ELF-1 (cell line): ENCODE measurements at regions not wholly inside any gene's neighbourhood (a gene's known extent, or its start where the extent isn't known, plus 50 kb on each side); places are given as distances from the start of the nearest gene placed in this dataset.
A peak's percentile ranks its signal among the peaks of the same experiment; 100 is the strongest.
"Not testable (repeated sequence)": the region's sequence is repeated elsewhere in the genome, so short reads cannot be mapped to it uniquely, and the experiment has no call there.

Experiments
- DNase-seq: peaks from one replicate; pipeline ENCODE4 v3.0.0-alpha.2; 2016; ENCODE audit warnings: low read depth, low spot score

DNA sequence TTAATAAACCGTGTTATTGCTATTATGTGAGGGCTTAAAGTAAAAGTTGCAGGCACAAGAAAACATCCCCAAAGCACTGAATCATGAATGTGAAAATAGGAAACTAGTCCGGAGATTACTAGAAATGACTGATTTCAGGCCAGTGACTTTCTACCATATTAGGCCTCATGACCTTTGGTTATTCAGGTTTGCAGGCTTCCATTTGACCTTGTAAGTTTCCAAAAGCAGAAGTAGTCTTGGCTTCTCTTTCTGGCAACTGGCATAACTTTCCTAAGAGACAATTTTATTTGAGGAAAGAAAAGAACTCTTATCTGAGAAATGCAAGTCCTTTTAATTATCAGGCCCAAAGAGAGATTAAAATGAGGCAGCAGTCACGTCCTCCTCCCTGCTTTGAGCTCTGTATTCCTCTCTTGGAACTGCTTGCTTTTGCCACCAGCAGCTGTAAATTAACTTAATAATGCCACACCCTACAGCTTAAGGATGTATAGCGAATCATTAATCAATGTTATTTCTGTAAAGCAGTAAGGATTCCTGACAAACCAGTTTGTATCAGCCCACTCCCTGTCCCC lies 225.0 kb upstream of the FAM240B start:
- not testable (repeated sequence) for DNase-seq

DNA sequence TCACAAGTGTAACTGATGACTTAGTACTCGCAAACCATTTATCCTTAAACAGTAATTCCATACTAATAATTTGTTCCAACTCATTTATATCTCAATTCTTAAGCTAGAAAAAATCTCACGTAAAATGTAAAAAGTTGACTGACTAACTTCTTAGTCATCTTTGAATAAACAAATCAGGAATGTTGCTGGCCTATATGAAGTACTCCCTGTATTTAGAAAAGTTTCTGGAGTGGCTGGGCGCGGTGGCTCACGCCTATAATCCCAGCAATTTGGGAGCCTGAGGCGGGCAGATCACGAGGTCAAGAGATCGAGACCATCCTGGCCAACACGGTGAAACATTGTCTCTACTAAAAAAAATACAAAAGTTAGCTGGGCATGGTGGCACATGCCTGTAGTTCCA lies 220.6 kb upstream of the FAM240B start:
- not testable (repeated sequence) for DNase-seq

DNA sequence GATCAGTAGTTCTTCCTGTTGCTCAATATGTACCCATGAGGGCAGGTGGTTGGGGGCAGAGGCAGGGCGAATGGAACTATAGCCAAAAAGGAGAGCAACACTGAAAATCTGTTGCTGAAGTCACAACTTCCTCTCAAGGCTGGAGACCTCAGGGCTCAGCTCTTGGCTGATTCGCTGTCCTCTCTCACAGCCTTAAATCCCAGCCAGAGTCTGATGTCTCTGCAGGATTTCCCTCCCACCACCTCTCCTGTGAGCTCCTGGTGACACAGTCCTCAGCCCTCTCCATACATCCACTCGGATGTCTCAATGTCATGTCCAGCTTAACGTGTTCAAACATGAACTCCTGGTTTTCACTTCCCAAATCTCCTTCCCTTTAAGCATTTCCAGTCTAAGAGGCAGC lies 218.7 kb upstream of the FAM240B start:
- not testable (repeated sequence) for DNase-seq

GRCh38 chr9:38927970-38928369 lies 208.0 kb upstream of the FAM240B start:
- not testable (repeated sequence) for DNase-seq

GRCh38 chr9:38926565-38926964 lies 206.6 kb upstream of the FAM240B start:
- not testable (repeated sequence) for DNase-seq

- DNase-seq: not testable (repeated sequence)
Measured at GRCh38 chr9:38921253-38921652, 201.3 kb upstream of the FAM240B start.

DNA sequence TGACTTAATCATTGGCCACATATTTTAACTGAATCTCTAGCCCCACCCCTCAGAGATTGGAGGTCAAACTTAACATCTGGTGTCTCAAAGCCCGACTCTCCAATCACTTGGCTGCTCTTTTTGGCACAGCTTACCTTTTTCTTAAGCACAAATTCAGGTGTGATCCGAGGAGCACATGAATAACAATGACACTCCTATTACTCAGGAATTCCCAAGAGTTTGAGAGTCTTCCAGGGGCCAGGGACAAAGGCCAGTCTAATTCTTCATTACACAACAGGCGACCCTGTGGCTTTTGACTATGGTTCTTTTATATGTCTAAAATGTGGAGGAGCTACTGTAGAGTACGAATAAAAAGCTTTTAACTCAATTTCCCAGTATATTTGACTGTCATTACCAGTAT lies 190.7 kb upstream of the FAM240B start:
- DNase-seq: peak; percentile 1

DNA sequence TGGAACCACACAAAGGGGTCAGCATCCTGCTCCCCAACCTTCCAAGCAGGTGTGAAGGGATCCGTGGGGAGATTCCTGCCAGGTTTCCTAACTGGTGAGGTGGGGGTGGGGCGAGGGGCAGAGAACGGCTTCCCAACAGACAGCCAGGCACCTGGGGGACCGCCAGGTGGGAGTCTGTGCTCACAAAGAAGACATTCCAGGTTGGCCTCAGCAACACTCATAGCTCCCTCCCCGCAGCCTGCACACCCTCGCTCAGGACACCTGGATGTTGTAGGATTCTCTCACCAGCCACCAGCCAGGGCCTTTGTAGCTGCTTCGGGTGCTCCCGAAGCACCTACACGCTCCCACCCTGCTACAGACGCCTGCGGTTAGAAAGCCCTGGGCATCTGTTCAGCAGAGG lies 184.8 kb upstream of the FAM240B start:
- not testable (repeated sequence) for DNase-seq

DNA sequence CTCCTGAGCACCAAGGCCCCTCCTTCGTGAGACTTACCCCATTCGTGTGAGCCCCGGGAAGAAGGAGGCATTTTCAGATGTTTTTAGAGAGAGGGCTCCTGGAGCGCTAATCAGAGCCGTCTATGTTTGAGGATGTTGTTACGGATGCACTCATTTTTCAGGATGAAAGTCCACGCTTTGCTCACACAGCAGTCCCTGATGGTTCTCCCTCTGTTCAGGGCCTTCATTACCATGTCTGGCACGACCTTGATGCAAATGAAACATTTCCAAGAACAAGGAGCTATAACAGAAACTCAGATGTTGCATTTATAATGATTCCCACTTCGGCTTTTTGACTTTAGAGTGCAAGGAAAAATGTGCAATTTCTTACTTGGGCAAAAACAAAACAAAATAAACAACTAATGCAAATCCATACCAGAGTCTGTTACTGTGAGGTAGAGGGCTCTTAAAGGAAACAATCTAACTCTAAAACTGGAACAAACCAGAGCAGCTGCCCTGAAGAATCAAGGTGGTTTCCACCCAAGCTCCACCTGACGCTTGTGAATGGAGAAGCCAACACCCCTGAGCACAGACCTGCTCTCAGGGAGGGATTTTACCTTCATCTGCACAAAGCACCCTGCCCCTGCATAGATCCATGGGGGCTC lies 181.7 kb upstream of the FAM240B start:
- DNase-seq: not testable (repeated sequence)

- DNase-seq: not testable (repeated sequence)
Measured at GRCh38 chr9:38896404-38896803, 176.5 kb upstream of the FAM240B start.

DNA sequence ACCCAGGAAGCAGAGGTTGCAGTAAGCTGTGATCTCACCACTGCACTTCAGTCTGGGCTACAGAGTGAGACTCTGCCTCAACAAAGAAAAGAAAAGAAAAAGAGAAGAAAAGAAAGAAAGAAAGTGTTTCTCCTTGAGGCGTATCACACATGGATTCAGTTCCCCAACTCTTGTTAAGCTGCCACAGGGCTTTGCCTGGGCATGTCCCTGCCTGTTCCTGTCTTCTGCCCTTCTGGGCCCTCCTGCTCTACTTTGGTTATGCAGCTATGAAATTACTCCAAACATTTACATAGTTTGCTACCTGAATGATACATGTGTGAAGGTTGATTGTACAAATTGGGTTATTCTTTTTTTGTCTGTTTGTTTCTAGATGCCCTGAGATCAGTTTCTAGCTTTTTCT lies 175.3 kb upstream of the FAM240B start:
- not testable (repeated sequence) for DNase-seq

DNA sequence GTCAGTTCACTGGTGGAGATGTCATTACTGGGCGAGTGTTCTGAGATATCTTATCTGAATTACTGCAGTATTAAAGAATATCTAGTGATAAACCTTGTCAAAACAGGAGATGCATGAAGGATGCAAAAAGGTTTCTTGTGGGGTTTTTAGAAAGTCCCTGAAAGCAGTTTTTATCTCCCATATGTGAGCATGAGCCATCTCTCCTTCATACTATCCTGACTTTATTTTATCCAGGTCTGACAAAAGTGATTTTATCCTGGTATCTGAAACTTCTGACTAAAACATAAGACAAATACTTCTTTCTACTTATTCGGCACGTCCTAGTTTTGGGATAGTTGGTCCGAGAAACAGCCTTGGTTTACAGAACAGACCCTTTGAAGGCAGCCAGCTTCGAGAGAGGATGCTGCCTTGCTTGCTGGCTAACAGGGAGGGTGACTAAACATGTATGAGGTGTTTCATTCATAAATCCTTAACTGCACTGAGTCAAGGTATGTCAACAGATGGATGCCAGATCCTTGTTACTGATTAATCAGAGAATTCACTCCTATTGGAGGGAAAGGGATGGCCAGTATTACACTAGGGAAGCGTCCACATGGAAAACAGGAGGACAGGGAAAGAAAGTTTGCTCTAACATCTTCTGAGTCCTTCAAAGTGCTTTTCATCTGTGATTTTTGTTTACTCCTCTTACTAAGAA lies 172.8 kb upstream of the FAM240B start:
- DNase-seq: not testable (repeated sequence)

- DNase-seq: not testable (repeated sequence)
Measured at GRCh38 chr9:38886076-38886475, 166.1 kb upstream of the FAM240B start.

DNA sequence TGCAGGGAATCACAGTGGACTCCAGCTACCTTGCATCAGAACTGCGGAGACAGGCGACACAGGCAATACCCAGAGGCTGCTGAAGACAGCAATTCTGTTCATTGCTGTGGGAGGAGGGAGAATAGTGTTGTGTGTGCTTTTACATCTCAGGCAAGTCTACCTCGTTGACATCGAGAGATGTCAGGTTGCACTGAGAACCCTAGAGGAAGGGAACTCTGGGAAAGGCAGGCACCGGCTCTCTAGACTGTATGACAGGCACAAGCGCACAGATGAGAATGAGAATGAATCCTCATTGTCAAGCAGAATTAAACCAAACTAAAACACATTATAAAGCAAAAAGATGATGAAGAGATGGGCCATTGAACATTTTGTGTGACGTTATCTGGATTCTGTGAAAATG lies 155.7 kb upstream of the FAM240B start:
- DNase-seq: not testable (repeated sequence)

- DNase-seq: not testable (repeated sequence)
Measured at GRCh38 chr9:38871282-38871940, 151.5 kb upstream of the FAM240B start.

DNA sequence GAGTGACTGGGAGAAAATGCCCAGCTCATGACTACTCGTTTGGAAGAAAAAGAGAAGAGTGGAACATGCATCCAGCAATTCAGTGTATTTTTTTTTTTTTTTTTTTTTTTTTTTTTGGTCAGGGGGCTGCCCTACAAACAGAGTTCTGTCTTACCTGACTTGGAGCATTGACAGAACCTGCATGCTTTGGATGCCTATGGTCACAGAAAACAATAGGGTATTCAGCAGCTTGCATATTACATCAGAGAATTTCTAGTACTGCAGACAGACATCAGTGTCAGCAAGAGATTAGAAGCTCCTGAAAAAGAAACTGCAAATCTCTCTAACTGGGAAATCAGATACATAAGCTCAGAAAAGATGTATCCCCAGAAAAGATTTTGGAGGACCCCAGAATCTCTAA lies 139.9 kb upstream of the FAM240B start:
- DNase-seq: not testable (repeated sequence)

DNA sequence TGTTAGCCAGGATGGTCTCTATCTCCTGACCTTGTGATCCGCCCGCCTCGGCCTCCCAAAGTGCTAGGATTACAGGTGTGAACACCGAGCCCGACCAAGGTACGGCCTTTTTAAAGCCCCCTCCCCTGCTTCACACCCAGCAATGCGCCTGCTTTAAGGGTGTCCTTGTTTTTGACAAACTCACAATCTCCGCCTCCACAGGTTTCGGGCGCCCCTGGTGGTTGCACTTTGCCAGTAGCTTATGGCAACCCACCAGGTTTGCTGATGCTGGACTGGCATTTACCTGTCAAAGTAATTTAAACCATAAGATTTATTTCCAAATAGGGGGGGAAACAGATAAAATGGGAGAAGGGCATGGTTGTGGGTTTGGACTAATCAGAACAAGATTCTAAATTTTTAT lies 129.0 kb upstream of the FAM240B start:
- DNase-seq: not testable (repeated sequence)

DNA sequence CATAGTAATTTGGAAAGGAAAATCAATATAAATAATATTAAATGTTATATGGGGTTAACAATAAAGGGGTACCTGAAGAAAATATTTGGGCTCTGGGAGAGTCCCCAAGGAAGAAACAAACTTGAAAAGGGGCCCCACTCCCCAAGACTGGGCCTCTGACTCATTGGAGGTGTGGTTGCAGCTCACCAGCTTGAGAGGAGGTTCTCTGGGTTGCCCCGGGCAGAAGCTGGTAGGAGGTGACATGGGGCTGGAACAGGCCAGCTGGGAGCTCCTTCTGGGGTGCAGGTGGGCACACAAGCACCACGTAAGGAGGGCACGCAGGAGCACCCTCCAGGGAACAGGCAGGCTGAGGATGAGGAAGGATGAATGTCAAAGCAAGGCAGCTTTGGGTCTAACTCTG lies 120.3 kb upstream of the FAM240B start:
- DNase-seq: not testable (repeated sequence)

DNA sequence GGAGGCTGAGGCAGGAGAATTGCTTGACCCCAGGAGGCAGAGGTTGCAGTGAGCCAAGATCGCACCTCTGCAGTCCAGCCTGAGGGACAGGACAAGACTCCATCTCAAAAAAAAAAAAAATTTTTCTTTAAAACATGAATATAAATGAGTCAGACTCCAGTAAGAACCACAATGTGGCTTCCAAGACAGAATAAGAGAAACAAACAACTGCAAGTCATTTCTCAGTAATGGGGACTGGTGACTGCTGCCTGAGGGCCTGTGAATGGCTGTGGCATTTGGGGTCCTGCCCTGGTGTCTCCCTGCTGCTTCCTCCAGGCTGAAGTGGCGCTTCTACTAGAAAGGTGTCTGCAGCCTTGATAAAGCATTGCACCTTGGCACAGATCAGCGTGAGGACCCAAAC lies 113.8 kb upstream of the FAM240B start:
- not testable (repeated sequence) for DNase-seq

- not testable (repeated sequence) for DNase-seq
Measured at GRCh38 chr9:38813855-38814254, 93.9 kb upstream of the FAM240B start.

- not testable (repeated sequence) for DNase-seq
Measured at GRCh38 chr9:38807919-38808459, 88.1 kb upstream of the FAM240B start.

- DNase-seq: no peak
Measured at GRCh38 chr9:38771593-38771992, 51.7 kb upstream of the FAM240B start.
